ENCODE measurements at regions not wholly inside any gene's neighbourhood (a gene's known extent, or its start where the extent isn't known, plus 50 kb on each side); places are given as distances from the start of the nearest gene placed in this dataset.
A peak's percentile ranks its signal among the peaks of the same experiment; 100 is the strongest.

DNA sequence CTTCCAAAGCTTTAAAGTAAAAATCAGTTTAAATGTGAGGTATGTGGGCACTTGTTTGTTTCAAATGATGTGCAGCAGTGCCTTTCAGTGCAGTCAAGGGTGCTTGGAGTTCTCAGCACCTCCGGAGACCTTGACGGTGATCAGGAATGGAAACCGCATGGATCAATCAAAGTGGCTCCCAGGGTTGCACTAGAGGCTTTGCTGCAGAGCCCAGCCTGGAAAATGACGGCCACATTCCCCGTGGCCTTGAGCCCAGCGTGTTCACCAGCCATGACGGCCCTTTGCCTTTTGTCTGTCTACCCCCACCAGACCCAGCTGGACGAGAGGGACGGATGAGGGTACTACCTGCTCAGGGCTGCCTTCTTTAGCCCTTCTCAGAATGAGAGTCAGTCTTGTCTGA, 320.0 kb downstream of the TEX29 start:
- Mint-ChIP-seq H3K27ac (no peak overlapping the region), H3K27me3 (ENCODE audit: insufficient read depth, low read depth, poor library complexity) (peaks cover 16% of the 10 kb centered on the region), H3K4me3 (no peak overlapping the region), H3K4me1 (peaks cover 18% of the 10 kb centered on the region), H3K9me3 (no peaks in the 10 kb centered on the region), H3K36me3 (ENCODE audit: low read depth) (no peaks in the 10 kb centered on the region)
- Histone ChIP-seq H3K4me2 (no peak overlapping the region), H3K27ac (ENCODE audit: low read depth) (no peak overlapping the region), H2AFZ (peak overlapping the region; percentile 56; the same call in 1 of the 2 replicates), H3K36me3 (ENCODE audit: insufficient read depth) (no peaks in the 10 kb centered on the region), H3K4me1 (ENCODE audit: insufficient read depth) (0 out of 2 replicates have a peak, but pooled peaks cover 3% of the 10 kb centered on the region), H3K9me2 (ENCODE audit: insufficient read depth) (no peaks in the 10 kb centered on the region), H3F3A (replicated peaks; ENCODE audit: low read depth) (no peaks in the 10 kb centered on the region), H3K4me3 (no peak overlapping the region), H3K79me2 (replicated peaks; ENCODE audit: insufficient read depth) (no peaks in the 10 kb centered on the region), H3K27me3 (ENCODE audit: insufficient read depth) (no peaks in the 10 kb centered on the region), H4K20me1 (replicated peaks; ENCODE audit: insufficient read depth) (no peaks in the 10 kb centered on the region)
- ATAC-seq (no peak), DNase-seq (ENCODE audit: low spot score) (no peak)
- no peak for TF ChIP-seq ZNF114 (CRISPR knock-in tag; IDR thresholded peaks at IDR 0.05)
- no peak for TF ChIP-seq ZNF462 (CRISPR knock-in tag; IDR thresholded peaks at IDR 0.05)
- TF ChIP-seq EZH2phosphoT487 (IDR thresholded peaks at IDR 0.05; ENCODE audit: unreplicated experiment), result no peak
- no peak for TF ChIP-seq POLR2AphosphoS5 (IDR thresholded peaks at IDR 0.05; ENCODE audit: low read depth)
- TF ChIP-seq, protein P1, sequence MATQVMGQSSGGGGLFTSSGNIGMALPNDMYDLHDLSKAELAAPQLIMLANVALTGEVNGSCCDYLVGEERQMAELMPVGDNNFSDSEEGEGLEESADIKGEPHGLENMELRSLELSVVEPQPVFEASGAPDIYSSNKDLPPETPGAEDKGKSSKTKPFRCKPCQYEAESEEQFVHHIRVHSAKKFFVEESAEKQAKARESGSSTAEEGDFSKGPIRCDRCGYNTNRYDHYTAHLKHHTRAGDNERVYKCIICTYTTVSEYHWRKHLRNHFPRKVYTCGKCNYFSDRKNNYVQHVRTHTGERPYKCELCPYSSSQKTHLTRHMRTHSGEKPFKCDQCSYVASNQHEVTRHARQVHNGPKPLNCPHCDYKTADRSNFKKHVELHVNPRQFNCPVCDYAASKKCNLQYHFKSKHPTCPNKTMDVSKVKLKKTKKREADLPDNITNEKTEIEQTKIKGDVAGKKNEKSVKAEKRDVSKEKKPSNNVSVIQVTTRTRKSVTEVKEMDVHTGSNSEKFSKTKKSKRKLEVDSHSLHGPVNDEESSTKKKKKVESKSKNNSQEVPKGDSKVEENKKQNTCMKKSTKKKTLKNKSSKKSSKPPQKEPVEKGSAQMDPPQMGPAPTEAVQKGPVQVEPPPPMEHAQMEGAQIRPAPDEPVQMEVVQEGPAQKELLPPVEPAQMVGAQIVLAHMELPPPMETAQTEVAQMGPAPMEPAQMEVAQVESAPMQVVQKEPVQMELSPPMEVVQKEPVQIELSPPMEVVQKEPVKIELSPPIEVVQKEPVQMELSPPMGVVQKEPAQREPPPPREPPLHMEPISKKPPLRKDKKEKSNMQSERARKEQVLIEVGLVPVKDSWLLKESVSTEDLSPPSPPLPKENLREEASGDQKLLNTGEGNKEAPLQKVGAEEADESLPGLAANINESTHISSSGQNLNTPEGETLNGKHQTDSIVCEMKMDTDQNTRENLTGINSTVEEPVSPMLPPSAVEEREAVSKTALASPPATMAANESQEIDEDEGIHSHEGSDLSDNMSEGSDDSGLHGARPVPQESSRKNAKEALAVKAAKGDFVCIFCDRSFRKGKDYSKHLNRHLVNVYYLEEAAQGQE (IDR thresholded peaks at IDR 0.05; ENCODE audit: unreplicated experiment), result no peak
- no peak for TF ChIP-seq ETS1 (IDR thresholded peaks at IDR 0.05)
- TF ChIP-seq STAT1 (IDR thresholded peaks at IDR 0.05; ENCODE audit: unreplicated experiment), result no peak
- TF ChIP-seq NANOG (IDR thresholded peaks at IDR 0.05; ENCODE audit: borderline replicate concordance), result no peak
- TF ChIP-seq CTCF (conservative IDR thresholded peaks at IDR 0.05; ENCODE audit: low read depth in 2 of 2), result no peak
- no peak for TF ChIP-seq EZH2 (IDR thresholded peaks at IDR 0.05; ENCODE audit: low read depth, unreplicated experiment)
- no peak for TF ChIP-seq ZNF331 (CRISPR knock-in tag; IDR thresholded peaks at IDR 0.05; ENCODE audit: low read depth)
- TF ChIP-seq JUNB (IDR thresholded peaks at IDR 0.05; ENCODE audit: unreplicated experiment), result no peak
- TF ChIP-seq CREB1 (CRISPR knock-in tag; IDR thresholded peaks at IDR 0.05; ENCODE audit: low read depth), result no peak

Data from GM23338 (cell line).